Astrocyte of the spinal cord (primary cell): ENCODE measurements at regions not wholly inside any gene's neighbourhood (a gene's known extent, or its start where the extent isn't known, plus 50 kb on each side); places are given as distances from the start of the nearest gene placed in this dataset.

ENCODE experiments used
- DNase-seq: peaks from one replicate; pipeline ENCODE4 v3.0.0; 2011; ENCODE audit warnings: low read depth, low spot score
- H3K4me3 ChIP-seq: 2 replicates; pipeline ENCODE4 v1.5.1; 2011; ENCODE audit warnings: low read depth, mild to moderate bottlenecking, low read length, moderate library complexity
- CTCF ChIP-seq: IDR thresholded peaks from 2 replicates; pipeline ENCODE4 v1.5.1; 2012; ENCODE audit warnings: low read depth, mild to moderate bottlenecking, low read length, inconsistent platforms
- in situ Hi-C: cut with HindIII; loops from 2 replicates; pipeline ENCODE4 v1.10.0; 2017; ENCODE audit warnings: low sequenced_read_pairs

GRCh38 chr2:7683708-7684107 is 766.5 kb downstream of the RNF144A start:
- no peak for DNase-seq
- H3K4me3 ChIP-seq: no peak overlapping the region
- no peak for TF ChIP-seq CTCF
- in situ Hi-C loops: no loop called here

GRCh38 chr2:7685342-7686015 is 768.3 kb downstream of the RNF144A start:
- in situ Hi-C loops: no loop called here
- no peak overlapping the region for H3K4me3 ChIP-seq
- no peak for TF ChIP-seq CTCF
- no peak for DNase-seq

GRCh38 chr2:7686016-7686385 is 768.8 kb downstream of the RNF144A start:
- H3K4me3 ChIP-seq: no peak overlapping the region
- no peak for TF ChIP-seq CTCF
- DNase-seq: no peak
- in situ Hi-C loops: no loop called here

- H3K4me3 ChIP-seq: no peak overlapping the region
- DNase-seq: peak; percentile 3
- in situ Hi-C loops: no loop called here
- no peak for TF ChIP-seq CTCF
Measured at GRCh38 chr2:7691961-7692656, 774.9 kb downstream of the RNF144A start.

- in situ Hi-C loops: no loop called here
- H3K4me3 ChIP-seq: no peak overlapping the region
- DNase-seq: peak; percentile 27
- no peak for TF ChIP-seq CTCF
Measured at GRCh38 chr2:7692657-7693161, 775.5 kb downstream of the RNF144A start.

- TF ChIP-seq CTCF: no peak
- no peak for DNase-seq
- H3K4me3 ChIP-seq: no peak overlapping the region
- in situ Hi-C loops: no loop called here
Measured at GRCh38 chr2:7693246-7694075, 776.2 kb downstream of the RNF144A start.
